Esophagus (tissue), 2 donors: ENCODE measurements at regions not wholly inside any gene's neighbourhood (a gene's known extent, or its start where the extent isn't known, plus 50 kb on each side); places are given as distances from the start of the nearest gene placed in this dataset.

ENCODE experiments used
- H3K27ac ChIP-seq, 2 donors: one replicate each; pipeline ENCODE4 v1.5.1; 2013; ENCODE audit warnings: low read depth in 2 of 2, mild to moderate bottlenecking in 2 of 2, inconsistent platforms in 1 of 2, low read length in 1 of 2, moderate library complexity in 1 of 2
- H3K27me3 ChIP-seq, 2 donors: one replicate each; pipeline ENCODE4 v1.6.1; 2013; ENCODE audit warnings: low read length in 2 of 2, control low read depth in 1 of 2, mild to moderate bottlenecking in 1 of 2; ENCODE audit not compliant: insufficient read depth in 2 of 2, control insufficient read depth in 1 of 2
- H3K36me3 ChIP-seq, 2 donors: one replicate each; pipeline ENCODE4 v1.6.1; 2013; ENCODE audit warnings: low read length in 1 of 2; ENCODE audit not compliant: control insufficient read depth in 2 of 2, insufficient read depth in 2 of 2
- H3K4me1 ChIP-seq, 2 donors: one replicate each; pipeline ENCODE4 v1.6.1; 2013; ENCODE audit warnings: low read length in 1 of 2; ENCODE audit not compliant: control insufficient read depth in 2 of 2, insufficient read depth in 2 of 2
- H3K4me3 ChIP-seq, 2 donors: one replicate each; pipeline ENCODE4 v1.5.1; 2013; ENCODE audit warnings: low read length in 2 of 2, mild to moderate bottlenecking in 2 of 2, low read depth in 1 of 2, moderate library complexity in 1 of 2
- H3K9me3 ChIP-seq, 2 donors: one replicate each; pipeline ENCODE4 v1.6.1; 2013; ENCODE audit warnings: mild to moderate bottlenecking in 2 of 2, low read depth in 1 of 2, low read length in 1 of 2, moderate library complexity in 1 of 2; ENCODE audit not compliant: control insufficient read depth in 2 of 2, insufficient read depth in 1 of 2
- WGBS, 2 donors: extraction: QIAGEN DNeasy Blood & Tissue Kit; methylation state at CpG; one replicate each; pipeline ENCODE4 v1.1.7; 2013; 5-methylcytosine and 5-hydroxymethylcytosine counted together
- donor health status: healthy with polysubstance abuse.
- donor health status: Bipolar disorder and iron deficiency.

DNA sequence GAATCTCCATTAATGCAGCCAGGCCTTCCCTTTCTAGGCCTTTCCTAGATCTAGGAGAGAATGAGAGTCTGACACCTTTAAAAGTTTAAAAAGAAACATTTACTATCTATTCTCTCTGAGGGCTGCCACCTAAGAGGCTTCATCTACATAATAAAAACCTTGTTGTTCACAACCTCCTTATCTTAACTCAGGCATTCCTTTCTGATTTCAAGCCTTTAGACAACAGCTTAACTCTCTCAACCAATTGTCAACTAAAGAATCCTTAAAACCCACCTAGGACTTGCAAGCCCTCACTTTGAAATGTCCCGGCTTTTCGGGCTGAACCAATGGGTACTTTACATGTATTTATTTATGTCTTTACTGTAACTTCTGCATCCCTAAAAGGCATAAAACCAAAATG lies 64.3 kb upstream of the RET start:
- WGBS, 2 donors = 88 to 89% methylated on average over 2 of the region's 2 CpGs
- H3K4me3 ChIP-seq = no peak overlapping the region

DNA sequence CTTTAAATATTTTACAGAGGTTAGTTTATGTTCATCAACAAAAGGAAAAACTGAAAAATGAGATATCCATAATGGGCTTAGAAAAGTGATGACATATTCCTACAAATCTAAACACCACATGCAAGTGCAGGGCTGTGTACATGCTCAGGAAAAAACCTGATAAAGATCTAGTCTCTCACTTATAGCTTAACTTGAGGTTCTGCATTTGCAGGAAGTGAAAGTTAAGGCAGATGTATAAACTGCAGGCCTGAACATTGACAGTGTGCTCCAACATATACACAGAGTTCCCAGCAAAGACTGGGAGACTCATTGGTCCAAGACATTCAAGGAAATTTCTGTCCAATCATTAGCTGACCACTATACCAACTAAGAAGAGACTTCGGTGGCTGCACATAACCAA lies 63.8 kb upstream of the RET start:
- Histone ChIP-seq H3K36me3 (no peaks in the 10 kb centered on the region), H3K4me3 (no peak overlapping the region), H3K27me3 (no peaks in the 10 kb centered on the region), H3K27ac (no peak overlapping the region), H3K4me1 (no peaks in the 10 kb centered on the region), H3K9me3 (peaks cover 0 to 4% of the 10 kb centered on the region in 2 donors)
- 96 to 98% methylated on average over 1 of the region's 1 CpG for WGBS, 2 donors

More for the DNA sequence above, 64.3 kb upstream of the RET start:
- H3K36me3 ChIP-seq = no peaks in the 10 kb centered on the region
- no peaks in the 10 kb centered on the region for H3K27me3 ChIP-seq
- peaks cover 0 to 4% of the 10 kb centered on the region in 2 donors for H3K9me3 ChIP-seq
- no peaks in the 10 kb centered on the region for H3K4me1 ChIP-seq
- H3K27ac ChIP-seq = no peak overlapping the region

DNA sequence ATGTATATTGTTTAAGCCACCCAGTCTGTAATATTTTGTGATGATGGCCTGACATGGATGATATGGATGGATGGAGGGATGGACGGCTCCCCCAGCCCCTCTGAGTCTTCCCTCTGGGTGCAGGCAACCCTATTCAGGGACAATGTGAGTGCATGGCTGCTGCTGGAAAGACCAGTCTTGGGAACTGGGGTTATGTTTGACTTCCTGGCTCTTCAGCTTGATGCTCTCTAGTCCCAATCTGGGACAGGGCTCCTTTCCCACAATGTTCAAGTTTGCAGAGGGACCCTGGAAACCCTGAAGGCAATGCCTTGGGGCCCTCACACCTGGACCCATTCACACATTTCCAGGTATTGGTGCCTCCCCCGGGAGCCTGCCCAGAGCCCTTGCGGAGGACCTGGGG lies 52.3 kb upstream of the RET start:
- 88% methylated on average over 3 of the region's 3 CpGs for WGBS, 2 donors

GRCh38 chr10:43024942-43025700 lies 51.7 kb upstream of the RET start:
- WGBS, 2 donors = 76 to 77% methylated on average over 11 of the region's 11 CpGs
- Histone ChIP-seq H3K36me3 (no peaks in the 10 kb centered on the region), H3K4me1 (no peaks in the 10 kb centered on the region), H3K4me3 (no peak overlapping the region), H3K9me3 (no peaks in the 10 kb centered on the region), H3K27ac (no peak overlapping the region), H3K27me3 (no peaks in the 10 kb centered on the region)

More for the DNA sequence above, 52.3 kb upstream of the RET start:
- H3K27me3 ChIP-seq = no peaks in the 10 kb centered on the region
- H3K4me1 ChIP-seq = no peaks in the 10 kb centered on the region
- H3K27ac ChIP-seq = no peak overlapping the region
- H3K36me3 ChIP-seq = no peaks in the 10 kb centered on the region
- no peak overlapping the region for H3K4me3 ChIP-seq
- no peaks in the 10 kb centered on the region for H3K9me3 ChIP-seq

DNA sequence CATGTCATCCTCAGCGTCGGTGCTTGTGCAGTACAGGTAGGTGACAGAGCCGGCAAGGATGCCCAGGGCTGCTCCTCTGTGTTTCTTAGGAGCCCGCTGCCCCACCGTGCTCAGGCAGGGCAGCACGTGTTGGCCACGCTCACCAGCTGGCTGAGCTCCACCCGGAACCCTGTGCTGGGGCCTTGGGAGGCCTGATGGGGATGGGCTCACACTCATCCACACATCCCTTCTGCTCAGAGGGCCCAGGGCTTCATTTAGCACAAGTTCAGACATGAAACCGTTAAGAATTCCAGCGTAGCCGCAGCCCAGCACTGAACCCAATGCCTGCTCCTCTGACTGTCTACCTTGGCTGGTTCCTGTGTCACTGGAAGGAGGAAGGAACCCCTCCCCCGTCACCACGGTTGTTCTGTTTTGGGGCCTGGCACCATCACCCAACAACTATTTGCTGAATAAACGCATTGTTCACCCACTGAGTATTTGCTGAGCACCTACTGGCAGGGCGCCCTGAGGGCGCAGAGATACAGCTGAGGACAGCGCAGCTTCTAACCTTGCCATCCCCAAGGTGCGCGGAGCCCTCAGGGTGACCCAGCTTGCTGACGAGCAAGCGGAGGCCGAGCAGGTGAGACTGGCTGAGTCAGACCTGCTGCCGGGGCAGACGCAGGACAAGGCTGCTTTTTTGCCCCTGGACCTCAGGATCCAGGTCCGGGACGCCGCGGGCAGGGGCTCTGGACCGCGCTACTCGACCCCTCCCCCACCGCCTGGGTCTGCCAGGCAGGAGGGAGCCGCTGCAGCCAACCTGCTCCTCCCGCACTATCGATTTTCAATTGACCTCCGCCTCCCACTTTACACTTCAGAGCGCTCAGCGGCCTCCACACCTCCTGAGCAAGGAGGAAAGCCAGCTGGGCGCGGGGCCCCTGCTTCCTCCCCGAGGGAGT lies 50.6 kb upstream of the RET start:
- H3K4me1 ChIP-seq = no peaks in the 10 kb centered on the region
- H3K36me3 ChIP-seq = no peaks in the 10 kb centered on the region
- H3K9me3 ChIP-seq = no peaks in the 10 kb centered on the region
- H3K27ac ChIP-seq = no peak overlapping the region
- H3K27me3 ChIP-seq = no peaks in the 10 kb centered on the region
- 28 to 30% methylated on average over 41 of the region's 41 CpGs for WGBS, 2 donors
- no peak overlapping the region for H3K4me3 ChIP-seq
